H1 (cell line): ENCODE measurements at regions not wholly inside any gene's neighbourhood (a gene's known extent, or its start where the extent isn't known, plus 50 kb on each side); places are given as distances from the start of the nearest gene placed in this dataset.

Source experiments
- CTCF ChIA-PET: fragments of 300-600 bp; sonication (Branson Sonifier 250); formaldehyde crosslinking; loops from one replicate; lab custom pipeline; 2021; ENCODE audit not compliant: partially characterized antibody; lab: Charles Lee
- POLR2A ChIA-PET: fragments of 300-600 bp; sonication (Branson Sonifier 250); formaldehyde crosslinking; loops from one replicate; lab custom pipeline; 2021; ENCODE audit warnings: inconsistent platforms; ENCODE audit not compliant: partially characterized antibody; lab: Charles Lee
- DNase-seq, 2 experiments: peaks; one replicate each; pipeline versions ENCODE4 v3.0.0 to v3.0.0-alpha.2; 2010 to 2022; ENCODE audit warnings: low spot score in 2 of 2, low read depth in 1 of 2, mixed read lengths in 1 of 2
- FAIRE-seq: peaks from 2 replicates; lab custom pipeline; 2011; peaks lifted over from hg19 to GRCh38; lab: Jason Lieb, UNC
- H2AFZ ChIP-seq: 2 replicates; pipeline ENCODE4 v1.8.1; 2012; ENCODE audit warnings: low read length, inconsistent platforms
- H2AK5ac ChIP-seq: 2 replicates; pipeline ENCODE4 v1.6.1; 2013; ENCODE audit warnings: low read depth, low read length
- H2BK120ac ChIP-seq: replicated peaks from 2 replicates; pipeline ENCODE3; 2013; ENCODE audit warnings: low read depth, low read length, inconsistent platforms
- H2BK12ac ChIP-seq: 2 replicates; pipeline ENCODE4 v1.6.1; 2013; ENCODE audit warnings: low read depth, low read length
- H2BK15ac ChIP-seq: 2 replicates; pipeline ENCODE4 v1.6.1; 2013; ENCODE audit warnings: low read length
- H2BK20ac ChIP-seq: 2 replicates; pipeline ENCODE4 v1.6.1; 2013; ENCODE audit warnings: low read length
- H2BK5ac ChIP-seq: 2 replicates; pipeline ENCODE4 v1.6.1; 2013; ENCODE audit warnings: low read depth, low read length
- H3K14ac ChIP-seq: 2 replicates; pipeline ENCODE4 v1.6.1; 2013; ENCODE audit warnings: inconsistent platforms; ENCODE audit not compliant: insufficient read length
- H3K18ac ChIP-seq: 2 replicates; pipeline ENCODE4 v1.6.1; 2013; ENCODE audit warnings: low read length; ENCODE audit errors: extremely low read depth
- H3K23ac ChIP-seq: 2 replicates; pipeline ENCODE4 v1.6.1; 2013; ENCODE audit warnings: inconsistent platforms; ENCODE audit not compliant: insufficient read length
- H3K23me2 ChIP-seq: 2 replicates; pipeline ENCODE4 v1.6.1; 2013; ENCODE audit warnings: low read depth, low read length
- H3K27ac ChIP-seq: 2 replicates; pipeline ENCODE4 v1.6.1; 2011; ENCODE audit warnings: low read depth, low read length, inconsistent platforms
- H3K27me3 ChIP-seq, 4 experiments: replicated peaks in 1 of 4; 1 replicate in 1 of 4; 2 replicates in 3 of 4; pipeline versions ENCODE4 v1.6.1 to v1.8.1; 2011 to 2013; ENCODE audit warnings: low read length in 3 of 4, mild to moderate bottlenecking in 3 of 4, inconsistent platforms in 2 of 4, mixed read lengths in 2 of 4, moderate library complexity in 1 of 4; ENCODE audit not compliant: control insufficient read depth in 3 of 4, insufficient read depth in 3 of 4; ENCODE audit errors: extremely low read depth in 1 of 4
- H3K36me3 ChIP-seq, 4 experiments: 2 replicates each; pipeline versions ENCODE4 v1.6.1 to v1.8.1; 2011 to 2013; ENCODE audit warnings: mild to moderate bottlenecking in 4 of 4, low read length in 3 of 4, moderate library complexity in 2 of 4, control low read depth in 1 of 4, inconsistent platforms in 1 of 4; ENCODE audit not compliant: insufficient read depth in 4 of 4, control insufficient read depth in 2 of 4
- H3K4ac ChIP-seq: replicated peaks from 2 replicates; pipeline ENCODE3; 2013; ENCODE audit warnings: low read length, low read depth, mixed read lengths, inconsistent platforms; ENCODE audit not compliant: insufficient read length
- H3K4me1 ChIP-seq, 4 experiments: replicated peaks in 1 of 4; 1 replicate in 1 of 4; 2 replicates in 3 of 4; pipeline versions ENCODE4 v1.6.1 to v1.8.1; 2011 to 2013; ENCODE audit warnings: low read length in 3 of 4, inconsistent platforms in 2 of 4, mixed read lengths in 1 of 4; ENCODE audit not compliant: insufficient read depth in 4 of 4, control insufficient read depth in 3 of 4
- H3K4me2 ChIP-seq, 2 experiments: 2 replicates each; pipeline versions ENCODE4 v1.6.1 to v1.8.1; 2011 to 2013; ENCODE audit warnings: low read depth in 2 of 2, low read length in 2 of 2, control low read depth in 1 of 2, inconsistent platforms in 1 of 2, mild to moderate bottlenecking in 1 of 2; ENCODE audit not compliant: insufficient read depth in 1 of 2
- H3K4me3 ChIP-seq, 4 experiments: fragments of 200-600, 300-600 bp in 1 of 4; sonication (generic), shearing (Covaris generic), sonication (Bioruptor Twin) in 1 of 4; 2 replicates each; pipeline versions ENCODE4 v1.5.1 to v1.8.1; 2011 to 2016; ENCODE audit warnings: low read length in 4 of 4, low read depth in 3 of 4, control low read depth in 2 of 4, inconsistent platforms in 2 of 4, mild to moderate bottlenecking in 2 of 4, mixed read lengths in 1 of 4, moderate library complexity in 1 of 4; ENCODE audit not compliant: insufficient read depth in 2 of 4; ENCODE audit errors: extremely low read depth in 1 of 4
- H3K56ac ChIP-seq: replicated peaks from 2 replicates; pipeline ENCODE3; 2013; ENCODE audit warnings: low read depth, mild to moderate bottlenecking, mixed read lengths, low read length, inconsistent platforms; ENCODE audit not compliant: insufficient read length
- H3K79me1 ChIP-seq: 2 replicates; pipeline ENCODE4 v1.6.1; 2013; ENCODE audit warnings: low read depth, low read length, control low read depth
- H3K79me2 ChIP-seq, 2 experiments: 2 replicates each; pipeline versions ENCODE4 v1.6.1 to v1.8.1; 2012 to 2013; ENCODE audit warnings: low read length in 2 of 2, mild to moderate bottlenecking in 2 of 2, inconsistent platforms in 1 of 2; ENCODE audit not compliant: insufficient read depth in 2 of 2, control insufficient read depth in 1 of 2
- H3K9ac ChIP-seq, 4 experiments: replicated peaks in 1 of 4; 1 replicate in 1 of 4; 2 replicates in 3 of 4; pipeline versions ENCODE4 v1.6.1 to v1.8.1; 2011 to 2013; ENCODE audit warnings: low read depth in 3 of 4, low read length in 3 of 4, control low read depth in 2 of 4, mild to moderate bottlenecking in 2 of 4, moderate library complexity in 2 of 4, inconsistent platforms in 1 of 4; ENCODE audit errors: extremely low read depth in 1 of 4
- H3K9me3 ChIP-seq, 2 experiments: 2 replicates each; pipeline versions ENCODE4 v1.6.1 to v1.8.1; 2012 to 2013; ENCODE audit warnings: mild to moderate bottlenecking in 2 of 2, moderate library complexity in 2 of 2, control low read depth in 1 of 2, inconsistent platforms in 1 of 2, low read depth in 1 of 2, low read length in 1 of 2, mixed read lengths in 1 of 2; ENCODE audit not compliant: insufficient read depth in 2 of 2
- H4K20me1 ChIP-seq, 2 experiments: replicated peaks in 1 of 2; 2 replicates each; pipeline versions ENCODE3 to v1.8.1; 2011 to 2013; ENCODE audit warnings: inconsistent platforms in 2 of 2, low read length in 2 of 2, mild to moderate bottlenecking in 1 of 2; ENCODE audit not compliant: insufficient read depth in 2 of 2, control insufficient read depth in 1 of 2
- H4K5ac ChIP-seq: 2 replicates; pipeline ENCODE4 v1.6.1; 2013; ENCODE audit warnings: low read length, low read depth, mixed read lengths, inconsistent platforms; ENCODE audit not compliant: insufficient read length
- H4K8ac ChIP-seq: 2 replicates; pipeline ENCODE4 v1.8.0; 2013; ENCODE audit warnings: mild to moderate bottlenecking, moderate library complexity, low read length, inconsistent platforms; ENCODE audit not compliant: insufficient read depth; ENCODE audit errors: extremely low read depth
- H4K91ac ChIP-seq: replicated peaks from 2 replicates; pipeline ENCODE3; 2013; ENCODE audit warnings: low read length, mixed read lengths, inconsistent platforms; ENCODE audit not compliant: insufficient read length
- BRCA1 ChIP-seq: IDR thresholded peaks from 2 replicates; pipeline ENCODE4 v1.6.1; 2012; ENCODE audit warnings: low read depth, low read length, improper control_type of control experiment
- CTBP2 ChIP-seq: IDR thresholded peaks from 2 replicates; pipeline ENCODE4 v1.7.0; 2011; ENCODE audit warnings: borderline replicate concordance, mild to moderate bottlenecking, moderate library complexity, mixed read lengths, low read length; ENCODE audit not compliant: insufficient read depth, insufficient read length
- FOSL1 ChIP-seq: IDR thresholded peaks from 2 replicates; pipeline ENCODE4 v1.6.1; 2011; ENCODE audit warnings: mild to moderate bottlenecking, low read depth, low read length, moderate library complexity; ENCODE audit not compliant: insufficient read depth
- MAFK ChIP-seq: IDR thresholded peaks from 2 replicates; pipeline ENCODE4 v1.6.1; 2012; ENCODE audit warnings: low read depth, mild to moderate bottlenecking, improper control_type of control experiment, low read length
- POU5F1 ChIP-seq: IDR thresholded peaks from 2 replicates; pipeline ENCODE4 v1.6.1; 2011; ENCODE audit warnings: low read depth, mild to moderate bottlenecking, low read length, moderate library complexity
- SIRT6 ChIP-seq: IDR thresholded peaks from one replicate; pipeline ENCODE4 v1.7.1; 2012; ENCODE audit warnings: low read length, inconsistent platforms
- TBP ChIP-seq: IDR thresholded peaks from 2 replicates; pipeline ENCODE4 v1.6.1; 2011; ENCODE audit warnings: low read depth, low read length, improper control_type of control experiment
- WGBS, 2 experiments: shearing (Covaris generic) in 1 of 2; methylation state at CpG; one replicate each; pipeline versions ENCODE4 v1.1.6 to v1.1.7; 2013 to 2015; ENCODE audit warnings: low lambda C conversion rate in 2 of 2, mixed read lengths in 2 of 2, inconsistent platforms in 1 of 2, low coverage in 1 of 2, missing lambda C conversion rate in 1 of 2; ENCODE audit not compliant: insufficient replicate concordance in 2 of 2, insufficient coverage in 1 of 2, insufficient read length in 1 of 2; ENCODE audit errors: extremely low coverage in 1 of 2, missing lambda C conversion rate in 1 of 2; 5-methylcytosine and 5-hydroxymethylcytosine counted together
- TF ChIP-seq, protein P1 (sequence below): IDR thresholded peaks from 2 replicates; pipeline ENCODE4 v1.6.1; 2012; ENCODE audit warnings: inconsistent platforms
- TF ChIP-seq, protein P2 (sequence below): IDR thresholded peaks from 2 replicates; pipeline ENCODE4 v1.6.1; 2011; ENCODE audit warnings: low read length, improper control_type of control experiment

DNA sequence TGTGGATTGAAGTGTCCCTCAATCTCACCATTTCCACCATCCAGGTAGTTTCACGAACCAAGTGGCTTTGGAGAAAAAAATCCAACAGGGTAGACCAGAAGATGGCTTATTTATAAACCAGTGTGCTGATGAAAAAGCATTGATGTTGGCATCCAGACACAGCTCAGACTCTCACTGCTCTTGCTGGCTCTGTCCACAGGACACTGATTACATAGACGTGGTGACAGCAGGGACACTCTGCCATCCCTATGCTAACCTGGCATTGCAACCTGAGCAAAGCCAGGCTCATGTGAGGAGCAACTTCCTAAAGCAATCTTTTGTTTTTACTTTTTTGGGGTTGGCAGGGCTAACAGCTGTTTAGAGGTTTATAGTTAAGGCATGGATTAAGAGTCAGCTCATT is 130.6 kb upstream of the SVIL start:
- no peak for FAIRE-seq

More for the DNA sequence above, 130.6 kb upstream of the SVIL start:
- Histone ChIP-seq H3K79me2 (no peaks in the 10 kb centered on the region), H3K56ac (no peak overlapping the region), H3K4me2 (no peak overlapping the region), H3K9me3 (no peaks in the 10 kb centered on the region), H2BK12ac (no peak overlapping the region), H2BK20ac (no peak overlapping the region), H3K23me2 (no peaks in the 10 kb centered on the region), H3K23ac (no peak overlapping the region), H2BK5ac (no peak overlapping the region), H2BK120ac (no peak overlapping the region), H2AK5ac (no peak overlapping the region), H3K4me1 (no peaks in the 10 kb centered on the region), H2BK15ac (no peak overlapping the region), H4K20me1 (no peaks in the 10 kb centered on the region), H3K4me3 (no peak overlapping the region), H3K27ac (no peak overlapping the region), H3K79me1 (no peaks in the 10 kb centered on the region), H3K14ac (no peak overlapping the region), H3K9ac (no peak overlapping the region), H3K27me3 (no peaks in the 10 kb centered on the region), H3K36me3 (no peaks in the 10 kb centered on the region), H4K8ac (no peak overlapping the region), H4K91ac (no peak overlapping the region), H3K18ac (no peak overlapping the region), H2AFZ (no peak overlapping the region), H3K4ac (no peak overlapping the region), H4K5ac (no peak overlapping the region)
- DNase-seq, result no peak
- CTCF ChIA-PET, result interaction anchor here (0.8 to 1.1 kb wide), 3 partner anchors 77 to 237 kb away, joined by 3 to 4 read pairs (median 4); no protein-coding TSS in a partner anchor
- WGBS, 2 experiments, result 90% methylated on average over 2 of the region's 2 CpGs; no CpG with 5 or more reads in 1 of the 2 experiments
- POLR2A ChIA-PET, result no interaction called here
- TF ChIP-seq CTBP2, result no peak
- TF ChIP-seq FOSL1, result no peak
- TF ChIP-seq MAFK, result no peak
- TF ChIP-seq, protein P1, sequence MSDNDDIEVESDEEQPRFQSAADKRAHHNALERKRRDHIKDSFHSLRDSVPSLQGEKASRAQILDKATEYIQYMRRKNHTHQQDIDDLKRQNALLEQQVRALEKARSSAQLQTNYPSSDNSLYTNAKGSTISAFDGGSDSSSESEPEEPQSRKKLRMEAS, result no peak
- no peak for TF ChIP-seq BRCA1
- TF ChIP-seq TBP, result no peak
- no peak for TF ChIP-seq SIRT6
- TF ChIP-seq, protein P2, sequence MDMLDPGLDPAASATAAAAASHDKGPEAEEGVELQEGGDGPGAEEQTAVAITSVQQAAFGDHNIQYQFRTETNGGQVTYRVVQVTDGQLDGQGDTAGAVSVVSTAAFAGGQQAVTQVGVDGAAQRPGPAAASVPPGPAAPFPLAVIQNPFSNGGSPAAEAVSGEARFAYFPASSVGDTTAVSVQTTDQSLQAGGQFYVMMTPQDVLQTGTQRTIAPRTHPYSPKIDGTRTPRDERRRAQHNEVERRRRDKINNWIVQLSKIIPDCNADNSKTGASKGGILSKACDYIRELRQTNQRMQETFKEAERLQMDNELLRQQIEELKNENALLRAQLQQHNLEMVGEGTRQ, result no peak
- TF ChIP-seq POU5F1, result no peak
